GM23248 (cell line): ENCODE measurements at regions not wholly inside any gene's neighbourhood (a gene's known extent, or its start where the extent isn't known, plus 50 kb on each side); places are given as distances from the start of the nearest gene placed in this dataset.

Experiments used
- EZH2 ChIP-seq: fragments of 200-600 bp; sonication (generic); IDR thresholded peaks from 2 replicates; pipeline ENCODE4 v1.6.1; 2018; ENCODE audit warnings: antibody characterized with exemption, mild to moderate bottlenecking; ENCODE audit not compliant: insufficient read depth, poor library complexity, severe bottlenecking
- EZH2phosphoT487 ChIP-seq: fragments of 200-600 bp; sonication (generic); IDR thresholded peaks from 2 replicates; pipeline ENCODE4 v1.6.1; 2018; ENCODE audit warnings: antibody characterized with exemption, moderate library complexity, mild to moderate bottlenecking, low read depth; ENCODE audit not compliant: insufficient read depth

- TF ChIP-seq EZH2 = no peak
- TF ChIP-seq EZH2phosphoT487 = no peak
These were observed 129.8 kb upstream of the NKX1-1 start for GRCh38 chr4:1535926-1536578.
